Coronary artery (tissue), 2 donors: ENCODE measurements at regions not wholly inside any gene's neighbourhood (a gene's known extent, or its start where the extent isn't known, plus 50 kb on each side); places are given as distances from the start of the nearest gene placed in this dataset.

Source experiments
- DNase-seq: peaks from one replicate; pipeline ENCODE4 v3.0.0-alpha.2; 2017; ENCODE audit warnings: low spot score
- H3K27ac ChIP-seq, 2 donors: fragments of 200-600 bp; sonication (generic); one replicate each; pipeline ENCODE4 v1.5.1; 2016 to 2019
- H3K4me3 ChIP-seq: fragments of 200-600 bp; sonication (generic); 2 replicates; pipeline ENCODE4 v1.5.1; 2016; ENCODE audit warnings: mild to moderate bottlenecking, moderate library complexity
- TF ChIP-seq, protein P1 (sequence below): fragments of 200-600 bp; sonication (generic); IDR thresholded peaks from one replicate; pipeline ENCODE4 v1.5.1; 2019; ENCODE audit warnings: antibody characterized with exemption

DNA sequence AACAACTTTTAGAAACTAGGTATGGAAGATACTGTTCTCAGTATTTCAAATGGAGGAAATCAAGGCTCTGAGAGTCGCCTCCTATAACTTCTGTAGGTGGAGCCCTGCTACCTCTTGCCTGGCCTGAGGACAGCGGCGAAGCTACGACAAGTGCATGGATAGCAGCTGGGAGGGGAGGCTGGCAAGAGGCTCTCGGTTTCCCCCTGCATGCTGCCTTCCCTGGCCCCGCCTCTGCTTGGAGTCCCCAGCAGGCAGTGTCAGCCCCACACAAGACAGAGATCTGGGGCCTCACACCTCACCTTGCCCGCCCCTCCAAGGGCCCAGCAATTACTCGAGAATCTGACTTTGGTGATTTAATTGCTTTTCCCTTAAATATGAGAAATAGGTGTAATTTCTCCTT is 107.6 kb upstream of the POU3F3 start:
- no peak for DNase-seq
- Histone ChIP-seq H3K27ac (no peak overlapping the region), H3K4me3 (no peak overlapping the region)
- TF ChIP-seq, protein P1, sequence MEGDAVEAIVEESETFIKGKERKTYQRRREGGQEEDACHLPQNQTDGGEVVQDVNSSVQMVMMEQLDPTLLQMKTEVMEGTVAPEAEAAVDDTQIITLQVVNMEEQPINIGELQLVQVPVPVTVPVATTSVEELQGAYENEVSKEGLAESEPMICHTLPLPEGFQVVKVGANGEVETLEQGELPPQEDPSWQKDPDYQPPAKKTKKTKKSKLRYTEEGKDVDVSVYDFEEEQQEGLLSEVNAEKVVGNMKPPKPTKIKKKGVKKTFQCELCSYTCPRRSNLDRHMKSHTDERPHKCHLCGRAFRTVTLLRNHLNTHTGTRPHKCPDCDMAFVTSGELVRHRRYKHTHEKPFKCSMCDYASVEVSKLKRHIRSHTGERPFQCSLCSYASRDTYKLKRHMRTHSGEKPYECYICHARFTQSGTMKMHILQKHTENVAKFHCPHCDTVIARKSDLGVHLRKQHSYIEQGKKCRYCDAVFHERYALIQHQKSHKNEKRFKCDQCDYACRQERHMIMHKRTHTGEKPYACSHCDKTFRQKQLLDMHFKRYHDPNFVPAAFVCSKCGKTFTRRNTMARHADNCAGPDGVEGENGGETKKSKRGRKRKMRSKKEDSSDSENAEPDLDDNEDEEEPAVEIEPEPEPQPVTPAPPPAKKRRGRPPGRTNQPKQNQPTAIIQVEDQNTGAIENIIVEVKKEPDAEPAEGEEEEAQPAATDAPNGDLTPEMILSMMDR = no peak

DNA sequence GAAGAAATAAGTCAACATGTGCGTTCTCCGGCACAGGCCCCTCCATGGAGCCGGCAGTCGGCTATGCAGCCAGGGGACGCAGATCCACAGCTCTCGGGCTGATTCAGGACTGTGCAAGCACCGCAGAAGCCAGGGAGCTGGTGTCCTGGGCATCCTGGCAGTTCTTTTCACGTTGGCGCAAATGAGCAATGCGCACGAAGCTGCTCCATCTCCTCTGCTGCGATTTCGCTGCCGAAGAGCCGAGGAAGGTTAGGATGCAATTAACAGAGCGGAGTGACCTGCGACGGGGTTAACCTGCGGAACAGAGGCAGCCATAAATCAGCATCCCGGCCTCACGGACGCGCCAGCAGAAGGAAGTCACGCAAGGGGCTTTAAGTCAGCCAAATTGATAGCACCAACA is 107.1 kb upstream of the POU3F3 start:
- H3K27ac ChIP-seq = no peak overlapping the region
- DNase-seq = no peak
- TF ChIP-seq, protein P1 = no peak
- no peak overlapping the region for H3K4me3 ChIP-seq

DNA sequence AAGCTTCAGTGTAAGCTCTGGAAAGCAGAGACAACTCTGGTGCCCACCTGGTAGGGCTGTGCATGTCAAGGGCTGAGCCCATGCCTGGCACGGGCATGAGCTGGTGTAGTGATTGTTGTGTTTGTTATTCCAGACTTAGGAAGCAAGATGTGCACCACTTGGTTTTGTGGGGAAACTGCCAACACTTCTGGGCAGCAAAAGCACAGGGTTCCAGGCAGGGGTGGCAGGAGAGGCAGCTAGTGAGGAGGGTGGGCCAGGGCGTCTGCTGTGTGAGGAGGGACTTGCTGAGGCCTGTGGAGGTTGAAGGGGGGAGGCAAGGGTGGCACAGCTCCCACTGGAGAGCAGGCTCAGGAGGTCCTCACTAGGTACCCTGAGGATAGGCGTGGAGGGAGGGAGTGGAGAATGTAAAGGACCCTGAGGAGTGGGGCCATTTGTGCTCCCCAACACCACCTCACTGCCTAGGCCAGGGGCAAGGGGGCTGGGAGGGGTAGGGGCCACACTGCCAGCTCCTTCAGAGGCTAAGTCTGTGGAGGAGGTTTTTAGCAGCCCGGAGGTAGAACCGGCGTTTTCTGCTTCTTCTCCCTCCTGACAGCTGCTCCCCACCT is 104.0 kb upstream of the POU3F3 start:
- TF ChIP-seq, protein P1 = no peak
- H3K27ac ChIP-seq = no peak overlapping the region
- DNase-seq = no peak
- no peak overlapping the region for H3K4me3 ChIP-seq

DNA sequence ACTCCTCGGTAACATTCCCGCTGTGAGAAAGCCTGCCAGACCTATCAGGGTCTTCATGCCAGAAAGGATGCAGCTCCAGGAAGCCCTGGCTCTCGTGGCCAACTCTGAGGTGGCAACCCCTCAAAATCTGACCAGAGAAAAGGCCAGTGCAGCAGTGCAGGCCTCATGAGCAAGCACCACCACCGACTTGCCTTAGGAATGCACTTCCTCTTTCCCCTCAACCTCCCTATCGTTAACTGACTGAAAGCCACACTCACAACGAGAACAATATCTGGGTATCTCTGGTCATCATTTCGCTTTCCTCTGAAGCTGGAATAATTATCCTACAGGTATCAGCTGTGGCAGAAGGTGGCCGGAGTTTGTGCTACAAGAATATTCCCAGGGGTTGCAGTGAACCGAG is 101.4 kb upstream of the POU3F3 start:
- no peak overlapping the region for H3K27ac ChIP-seq
- H3K4me3 ChIP-seq = no peak overlapping the region
- TF ChIP-seq, protein P1 = no peak
- no peak for DNase-seq

DNA sequence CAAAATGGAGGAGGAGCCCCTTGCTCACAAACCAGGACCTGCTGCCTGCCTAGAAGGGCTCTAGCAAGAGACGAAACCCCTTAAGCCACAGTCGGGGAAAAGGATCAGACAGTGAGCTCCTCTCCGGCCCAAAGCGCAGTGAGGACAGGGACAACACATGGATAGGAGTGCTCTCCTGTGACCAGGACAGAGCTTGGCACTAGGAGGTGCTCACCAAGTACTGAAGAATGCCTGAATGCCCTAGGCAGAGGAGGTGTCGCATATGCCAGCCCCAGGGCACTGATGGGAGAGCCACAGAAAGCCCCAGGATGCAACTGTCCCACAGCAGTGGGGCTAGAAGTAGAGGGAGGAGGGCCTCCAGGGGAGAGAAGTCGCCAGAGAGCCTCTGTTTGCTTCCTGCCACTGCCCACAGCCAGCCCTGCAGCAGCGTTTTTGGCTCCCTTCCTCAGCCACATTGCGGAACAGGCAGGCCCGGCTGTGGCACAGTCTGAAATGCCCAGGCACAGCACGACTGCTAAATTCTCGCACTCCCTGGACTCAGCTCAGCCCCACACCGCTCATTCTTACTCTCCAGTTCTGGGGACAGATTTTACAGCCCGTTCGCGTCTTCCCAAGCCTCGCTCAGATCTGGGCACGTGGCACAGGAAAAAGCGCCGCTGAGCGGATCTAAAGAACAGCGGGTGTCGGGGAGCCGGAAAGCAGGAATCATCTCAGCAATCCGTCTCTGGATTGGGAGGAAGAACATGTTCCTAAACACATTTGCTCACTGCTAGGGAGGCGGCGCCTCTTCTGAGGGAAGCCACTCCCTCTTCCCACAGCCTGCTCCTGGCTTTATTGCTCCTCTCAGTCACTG is 98.7 kb upstream of the POU3F3 start:
- no peak overlapping the region for H3K27ac ChIP-seq
- no peak overlapping the region for H3K4me3 ChIP-seq
- TF ChIP-seq, protein P1 = no peak
- no peak for DNase-seq

DNA sequence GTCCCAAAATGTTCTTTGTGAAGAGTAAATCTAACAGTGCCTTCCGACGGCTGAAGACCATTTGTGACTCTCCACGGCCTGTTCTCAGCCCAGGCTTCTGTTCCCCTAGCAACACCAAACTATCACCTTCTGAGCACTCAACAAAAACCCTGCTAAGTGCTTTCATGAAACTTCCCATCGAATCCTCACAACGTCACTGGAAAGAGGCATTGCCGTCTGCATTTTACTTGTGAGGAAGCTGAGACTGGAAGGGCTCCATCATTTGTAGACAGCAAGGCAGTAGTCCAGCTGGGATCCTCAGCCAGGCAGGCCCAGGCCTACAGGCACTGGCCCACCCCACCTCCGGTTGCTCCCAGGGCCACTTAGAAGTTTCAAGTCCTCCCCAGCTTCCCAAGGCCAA is 97.8 kb upstream of the POU3F3 start:
- TF ChIP-seq, protein P1 = no peak
- no peak for DNase-seq
- Histone ChIP-seq H3K27ac (no peak overlapping the region), H3K4me3 (no peak overlapping the region)

DNA sequence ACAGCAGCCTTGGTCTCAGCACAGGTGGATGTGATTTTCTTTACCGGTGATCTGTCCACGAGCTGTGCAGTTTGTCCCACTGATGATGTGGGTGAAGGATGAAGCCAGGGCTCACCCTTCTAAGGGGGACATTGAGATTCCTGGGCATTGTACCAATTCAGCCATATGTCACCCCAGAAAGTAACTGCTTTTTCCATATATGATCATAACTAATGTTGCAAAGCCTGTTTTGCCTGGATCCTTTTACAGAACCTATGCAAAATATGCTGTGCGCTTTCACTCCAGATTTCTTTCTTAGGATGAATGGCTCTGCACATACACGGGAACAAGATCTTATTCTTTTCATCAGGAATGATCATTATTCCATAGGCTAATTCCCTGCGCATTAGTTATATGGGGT is 96.9 kb upstream of the POU3F3 start:
- TF ChIP-seq, protein P1 = no peak
- no peak for DNase-seq
- no peak overlapping the region for H3K27ac ChIP-seq
- H3K4me3 ChIP-seq = no peak overlapping the region
